ENCODE measurements at regions not wholly inside any gene's neighbourhood (a gene's known extent, or its start where the extent isn't known, plus 50 kb on each side); places are given as distances from the start of the nearest gene placed in this dataset.

- no peak for DNase-seq
Measured at GRCh38 chr22:42330170-42330569, 59.7 kb upstream of the TCF20 start.

- DNase-seq: no peak
Measured at GRCh38 chr22:42329504-42329903, 59.1 kb upstream of the TCF20 start.

- no peak for DNase-seq
Measured at GRCh38 chr22:42328784-42329145, 58.3 kb upstream of the TCF20 start.

- DNase-seq: no peak
Measured at GRCh38 chr22:42328130-42328783, 57.8 kb upstream of the TCF20 start.

GRCh38 chr22:42327462-42328129 lies 57.1 kb upstream of the TCF20 start:
- DNase-seq: no peak

GRCh38 chr22:42326801-42327200 lies 56.3 kb upstream of the TCF20 start:
- no peak for DNase-seq

- DNase-seq: no peak
Measured at GRCh38 chr22:42326301-42326700, 55.8 kb upstream of the TCF20 start.

GRCh38 chr22:42324990-42325710 lies 54.7 kb upstream of the TCF20 start:
- DNase-seq: peak; percentile 71 to 80

GRCh38 chr22:42324566-42324965 lies 54.1 kb upstream of the TCF20 start:
- DNase-seq: peak; percentile 49 to 62

GRCh38 chr22:42323971-42324370 lies 53.5 kb upstream of the TCF20 start:
- DNase-seq: no peak

GRCh38 chr22:42322562-42322926 lies 52.1 kb upstream of the TCF20 start:
- no peak for DNase-seq

- no peak for DNase-seq
Measured at GRCh38 chr22:42321908-42322561, 51.6 kb upstream of the TCF20 start.

- no peak for DNase-seq
Measured at GRCh38 chr22:42320443-42321416, 50.3 kb upstream of the TCF20 start.

All from Kasumi-1 (cell line).